ENCODE measurements at regions not wholly inside any gene's neighbourhood (a gene's known extent, or its start where the extent isn't known, plus 50 kb on each side); places are given as distances from the start of the nearest gene placed in this dataset.

DNA sequence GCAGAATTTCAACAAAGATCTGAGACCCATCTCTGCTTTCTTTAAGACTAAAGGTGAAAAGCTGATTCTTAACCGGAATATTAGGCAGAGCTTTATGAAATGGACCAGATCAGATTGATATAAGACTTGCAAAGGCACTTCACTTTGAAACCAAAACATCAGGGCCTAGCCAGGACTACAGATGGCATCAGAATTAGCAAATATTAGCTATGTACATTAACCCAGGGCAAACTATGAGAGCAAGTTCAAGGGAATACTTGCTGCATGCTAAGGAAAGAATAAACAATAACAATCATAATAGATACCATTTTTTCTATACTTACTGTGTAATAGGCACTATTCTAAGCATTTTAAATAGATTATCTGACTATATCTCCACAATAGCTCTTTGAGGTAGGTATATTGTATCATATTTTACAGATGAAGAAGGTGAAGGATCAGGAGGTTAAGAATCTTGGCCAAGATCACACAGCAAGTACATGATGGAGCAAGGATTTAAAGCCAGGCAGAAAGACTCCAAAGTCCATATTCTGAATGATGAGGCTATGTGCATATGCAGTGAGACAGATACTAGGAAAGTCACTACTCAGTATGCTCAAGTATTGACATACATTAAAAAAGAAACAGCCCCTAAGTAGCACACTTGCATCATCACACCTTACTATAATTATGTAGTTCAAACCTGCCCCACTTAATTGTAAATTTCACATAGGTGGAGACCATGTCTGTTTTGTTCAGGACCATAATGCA, 209.3 kb upstream of the PKN2 start:
- TF ChIP-seq POLR2A (IDR thresholded peaks at IDR 0.05) (no peak), POLR2AphosphoS5 (IDR thresholded peaks at IDR 0.05; ENCODE audit: insufficient read depth in 1 of 2, low read depth in 1 of 2) (no peak)
- TF ChIP-seq, protein P1, sequence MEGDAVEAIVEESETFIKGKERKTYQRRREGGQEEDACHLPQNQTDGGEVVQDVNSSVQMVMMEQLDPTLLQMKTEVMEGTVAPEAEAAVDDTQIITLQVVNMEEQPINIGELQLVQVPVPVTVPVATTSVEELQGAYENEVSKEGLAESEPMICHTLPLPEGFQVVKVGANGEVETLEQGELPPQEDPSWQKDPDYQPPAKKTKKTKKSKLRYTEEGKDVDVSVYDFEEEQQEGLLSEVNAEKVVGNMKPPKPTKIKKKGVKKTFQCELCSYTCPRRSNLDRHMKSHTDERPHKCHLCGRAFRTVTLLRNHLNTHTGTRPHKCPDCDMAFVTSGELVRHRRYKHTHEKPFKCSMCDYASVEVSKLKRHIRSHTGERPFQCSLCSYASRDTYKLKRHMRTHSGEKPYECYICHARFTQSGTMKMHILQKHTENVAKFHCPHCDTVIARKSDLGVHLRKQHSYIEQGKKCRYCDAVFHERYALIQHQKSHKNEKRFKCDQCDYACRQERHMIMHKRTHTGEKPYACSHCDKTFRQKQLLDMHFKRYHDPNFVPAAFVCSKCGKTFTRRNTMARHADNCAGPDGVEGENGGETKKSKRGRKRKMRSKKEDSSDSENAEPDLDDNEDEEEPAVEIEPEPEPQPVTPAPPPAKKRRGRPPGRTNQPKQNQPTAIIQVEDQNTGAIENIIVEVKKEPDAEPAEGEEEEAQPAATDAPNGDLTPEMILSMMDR (IDR thresholded peaks at IDR 0.05): no peak
- no peak overlapping the region for H3K27ac ChIP-seq
- H3K27me3 ChIP-seq: no peaks in the 10 kb centered on the region
- H3K9me3 ChIP-seq: no peaks in the 10 kb centered on the region
- no peaks in the 10 kb centered on the region for H3K4me1 ChIP-seq
- DNase-seq (ENCODE audit: extremely low spot score in 2 of 2): no peak
- intact Hi-C loops (cut with DNase I): no loop called here
- H3K36me3 ChIP-seq: no peaks in the 10 kb centered on the region
- no peak overlapping the region for H3K4me3 ChIP-seq

DNA sequence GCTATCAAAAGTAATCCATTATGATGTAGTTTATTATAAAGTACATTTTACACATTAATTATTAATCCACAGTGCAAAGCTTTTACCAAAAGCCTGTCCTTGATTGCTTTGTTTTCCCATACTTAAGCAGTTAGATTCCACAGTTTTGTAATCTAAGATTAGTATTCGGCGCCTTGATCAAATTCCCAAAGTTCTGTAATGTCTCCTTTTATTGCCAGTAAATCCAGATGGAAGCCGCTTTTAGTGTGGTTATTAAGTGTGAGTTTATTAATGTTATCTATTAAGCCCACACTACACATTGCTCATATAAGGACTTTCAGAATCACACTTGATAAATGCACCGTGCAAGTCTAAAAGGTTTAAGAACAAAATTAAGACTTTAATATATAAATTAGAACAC, 199.2 kb upstream of the PKN2 start:
- TF ChIP-seq POLR2AphosphoS5 (IDR thresholded peaks at IDR 0.05; ENCODE audit: insufficient read depth in 1 of 2, low read depth in 1 of 2) (no peak), POLR2A (IDR thresholded peaks at IDR 0.05) (no peak)
- Histone ChIP-seq H3K4me3 (no peak overlapping the region), H3K4me1 (no peaks in the 10 kb centered on the region), H3K36me3 (no peaks in the 10 kb centered on the region), H3K27me3 (no peaks in the 10 kb centered on the region), H3K27ac (no peak overlapping the region), H3K9me3 (no peaks in the 10 kb centered on the region)
- intact Hi-C loops (cut with DNase I): no loop called here
- no peak for DNase-seq (ENCODE audit: extremely low spot score in 2 of 2)

DNA sequence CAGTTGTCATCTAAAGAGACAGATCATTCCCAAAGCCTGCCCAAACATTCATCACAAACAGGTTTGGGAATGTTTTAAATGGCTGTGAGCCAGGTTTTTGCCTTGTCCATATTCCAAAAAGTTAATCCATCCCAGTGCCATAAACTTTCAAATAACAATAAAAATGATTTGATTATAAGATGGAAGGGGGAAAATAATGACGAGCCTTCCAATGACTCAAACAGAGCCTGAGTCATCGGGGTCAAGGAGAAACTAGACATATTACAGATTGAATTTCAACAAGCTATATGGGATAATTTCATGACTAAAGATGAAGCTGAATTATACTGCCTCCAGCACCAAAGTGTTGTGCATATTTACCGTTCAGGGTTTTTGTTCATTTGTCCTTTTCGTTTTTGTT, 195.8 kb upstream of the PKN2 start:
- H3K27me3 ChIP-seq: no peaks in the 10 kb centered on the region
- H3K4me1 ChIP-seq: no peaks in the 10 kb centered on the region
- no peak for DNase-seq (ENCODE audit: extremely low spot score in 2 of 2)
- intact Hi-C loops (cut with DNase I): no loop called here
- no peaks in the 10 kb centered on the region for H3K9me3 ChIP-seq
- TF ChIP-seq POLR2A (IDR thresholded peaks at IDR 0.05) (no peak), POLR2AphosphoS5 (IDR thresholded peaks at IDR 0.05; ENCODE audit: insufficient read depth in 1 of 2, low read depth in 1 of 2) (no peak)
- TF ChIP-seq, protein P1 (IDR thresholded peaks at IDR 0.05): no peak
- H3K4me3 ChIP-seq: no peak overlapping the region
- no peak overlapping the region for H3K27ac ChIP-seq
- H3K36me3 ChIP-seq: no peaks in the 10 kb centered on the region

DNA sequence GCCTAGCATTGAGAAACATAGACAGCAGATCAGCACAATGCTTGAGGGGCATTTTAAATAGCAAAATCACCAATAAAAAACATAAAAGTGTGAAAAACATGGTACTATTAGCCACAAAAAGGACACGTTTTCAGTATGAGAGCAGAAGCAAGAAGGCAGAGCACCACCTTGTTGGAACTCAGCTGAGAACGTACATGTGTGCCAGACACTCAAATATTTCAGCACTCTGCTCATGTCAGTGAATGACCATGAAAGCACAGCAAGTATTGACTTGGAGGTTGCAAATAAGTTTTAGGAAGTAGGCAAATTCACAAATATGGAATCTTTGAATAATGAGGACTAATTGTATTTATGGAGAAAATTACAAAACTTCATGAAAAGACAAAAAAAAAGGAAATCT, 193.4 kb upstream of the PKN2 start:
- Histone ChIP-seq H3K27ac (no peak overlapping the region), H3K36me3 (no peaks in the 10 kb centered on the region), H3K9me3 (no peaks in the 10 kb centered on the region), H3K4me3 (no peak overlapping the region), H3K4me1 (no peaks in the 10 kb centered on the region), H3K27me3 (no peaks in the 10 kb centered on the region)
- intact Hi-C loops (cut with DNase I): no loop called here
- DNase-seq (ENCODE audit: extremely low spot score in 2 of 2): no peak
- TF ChIP-seq POLR2A (IDR thresholded peaks at IDR 0.05) (no peak), POLR2AphosphoS5 (IDR thresholded peaks at IDR 0.05; ENCODE audit: insufficient read depth in 1 of 2, low read depth in 1 of 2) (no peak)
- TF ChIP-seq, protein P1 (IDR thresholded peaks at IDR 0.05): no peak

DNA sequence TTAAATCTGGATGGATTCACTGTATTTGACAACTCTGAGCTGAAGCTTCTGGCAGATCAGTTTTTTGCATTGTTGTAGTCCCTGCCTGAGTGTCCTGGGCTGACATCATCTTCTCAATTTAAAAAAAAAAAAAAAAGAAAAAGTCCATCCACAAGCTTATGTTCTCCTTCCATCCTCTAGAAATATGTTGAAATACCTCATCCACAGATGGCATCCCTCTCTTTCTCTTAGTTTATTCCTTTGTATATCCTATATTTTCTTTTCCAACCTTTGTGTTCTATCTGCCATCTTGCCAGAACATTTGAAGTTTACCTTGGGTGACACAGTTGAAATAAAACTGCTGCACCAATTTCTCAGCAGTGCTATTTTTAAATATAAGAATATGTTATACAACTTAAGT, 184.4 kb upstream of the PKN2 start:
- intact Hi-C loops (cut with DNase I): no loop called here
- Histone ChIP-seq H3K9me3 (no peaks in the 10 kb centered on the region), H3K27ac (no peak overlapping the region), H3K27me3 (no peaks in the 10 kb centered on the region), H3K4me3 (no peak overlapping the region), H3K36me3 (no peaks in the 10 kb centered on the region), H3K4me1 (no peaks in the 10 kb centered on the region)
- DNase-seq (ENCODE audit: extremely low spot score in 2 of 2): no peak
- TF ChIP-seq POLR2AphosphoS5 (IDR thresholded peaks at IDR 0.05; ENCODE audit: insufficient read depth in 1 of 2, low read depth in 1 of 2) (no peak), POLR2A (IDR thresholded peaks at IDR 0.05) (no peak)
- TF ChIP-seq, protein P1 (IDR thresholded peaks at IDR 0.05): no peak
